Colonic mucosa (tissue), 4 donors: ENCODE measurements at regions not wholly inside any gene's neighbourhood (a gene's known extent, or its start where the extent isn't known, plus 50 kb on each side); places are given as distances from the start of the nearest gene placed in this dataset.

Experiments used
- DNase-seq: peaks from one replicate; pipeline ENCODE4 v3.0.0-alpha.2; 2020
- H3K27ac ChIP-seq: fragments of 200-600 bp; one replicate; pipeline ENCODE4 v1.8.0; 2021
- H3K27me3 ChIP-seq: fragments of 200-600 bp; one replicate; pipeline ENCODE4 v1.8.0; 2021
- H3K36me3 ChIP-seq: fragments of 200-600 bp; one replicate; pipeline ENCODE4 v1.8.0; 2021
- H3K4me1 ChIP-seq: fragments of 200-600 bp; one replicate; pipeline ENCODE4 v1.8.0; 2021; ENCODE audit warnings: mild to moderate bottlenecking
- H3K4me3 ChIP-seq: fragments of 200-600 bp; one replicate; pipeline ENCODE4 v1.8.0; 2021
- H3K9ac ChIP-seq, 2 donors: one replicate each; pipeline ENCODE4 v1.7.0; 2013; ENCODE audit warnings: control low read depth in 2 of 2, low read depth in 2 of 2, low read length in 2 of 2
- H3K9me3 ChIP-seq: fragments of 200-600 bp; one replicate; pipeline ENCODE4 v1.8.0; 2021
- CTCF ChIP-seq: fragments of 200-600 bp; IDR thresholded peaks from one replicate; pipeline ENCODE4 v1.8.0; 2022; ENCODE audit warnings: antibody characterized with exemption, mild to moderate bottlenecking
- intact Hi-C: fragments of 100-400 bp; cut with DNase I; formaldehyde crosslinking; loops from one replicate; pipeline ENCODE4 v1.14.1; 2022
- donor health status: healthy.
- donor health status: DM: no; HTN: no; CAD: no.
- donor health status: DM: no; HTN: no; CAD: no.

GRCh38 chr17:51508048-51508447 lies 247.7 kb downstream of the UTP18 start:
- Histone ChIP-seq H3K27ac (no peak overlapping the region), H3K4me1 (no peaks in the 10 kb centered on the region), H3K9ac (no peak overlapping the region), H3K4me3 (no peak overlapping the region), H3K9me3 (no peaks in the 10 kb centered on the region), H3K27me3 (no peaks in the 10 kb centered on the region), H3K36me3 (no peaks in the 10 kb centered on the region)
- no peak for DNase-seq
- no peak for TF ChIP-seq CTCF
- intact Hi-C loops: no loop called here

- no peak for DNase-seq
- Histone ChIP-seq H3K4me3 (no peak overlapping the region), H3K27me3 (no peaks in the 10 kb centered on the region), H3K36me3 (no peaks in the 10 kb centered on the region), H3K27ac (no peak overlapping the region), H3K9ac (no peak overlapping the region), H3K4me1 (no peaks in the 10 kb centered on the region), H3K9me3 (no peaks in the 10 kb centered on the region)
- intact Hi-C loops: no loop called here
- TF ChIP-seq CTCF: no peak
Measured at GRCh38 chr17:51510940-51511339, 250.6 kb downstream of the UTP18 start.

GRCh38 chr17:51512220-51512907 lies 252.0 kb downstream of the UTP18 start:
- no peaks in the 10 kb centered on the region for H3K9me3 ChIP-seq
- H3K27me3 ChIP-seq: no peaks in the 10 kb centered on the region
- no peak overlapping the region for H3K4me3 ChIP-seq
- H3K9ac ChIP-seq: no peak overlapping the region
- H3K27ac ChIP-seq: no peak overlapping the region
- TF ChIP-seq CTCF: no peak
- intact Hi-C loops: no loop called here
- H3K4me1 ChIP-seq: no peaks in the 10 kb centered on the region
- H3K36me3 ChIP-seq: no peaks in the 10 kb centered on the region
- no peak for DNase-seq

GRCh38 chr17:51516924-51517323 lies 256.6 kb downstream of the UTP18 start:
- Histone ChIP-seq H3K9ac (no peak overlapping the region), H3K27ac (no peak overlapping the region), H3K9me3 (no peaks in the 10 kb centered on the region), H3K27me3 (no peaks in the 10 kb centered on the region), H3K4me3 (no peak overlapping the region), H3K36me3 (no peaks in the 10 kb centered on the region), H3K4me1 (no peaks in the 10 kb centered on the region)
- no peak for DNase-seq
- intact Hi-C loops: no loop called here
- TF ChIP-seq CTCF: no peak

GRCh38 chr17:51524524-51524923 lies 264.2 kb downstream of the UTP18 start:
- DNase-seq: no peak
- H3K27me3 ChIP-seq: no peaks in the 10 kb centered on the region
- no peaks in the 10 kb centered on the region for H3K9me3 ChIP-seq
- H3K27ac ChIP-seq: no peak overlapping the region
- intact Hi-C loops: no loop called here
- no peak overlapping the region for H3K4me3 ChIP-seq
- TF ChIP-seq CTCF: no peak
- no peaks in the 10 kb centered on the region for H3K4me1 ChIP-seq
- no peak overlapping the region for H3K9ac ChIP-seq
- H3K36me3 ChIP-seq: no peaks in the 10 kb centered on the region
